ENCODE measurements at regions not wholly inside any gene's neighbourhood (a gene's known extent, or its start where the extent isn't known, plus 50 kb on each side); places are given as distances from the start of the nearest gene placed in this dataset.

DNA sequence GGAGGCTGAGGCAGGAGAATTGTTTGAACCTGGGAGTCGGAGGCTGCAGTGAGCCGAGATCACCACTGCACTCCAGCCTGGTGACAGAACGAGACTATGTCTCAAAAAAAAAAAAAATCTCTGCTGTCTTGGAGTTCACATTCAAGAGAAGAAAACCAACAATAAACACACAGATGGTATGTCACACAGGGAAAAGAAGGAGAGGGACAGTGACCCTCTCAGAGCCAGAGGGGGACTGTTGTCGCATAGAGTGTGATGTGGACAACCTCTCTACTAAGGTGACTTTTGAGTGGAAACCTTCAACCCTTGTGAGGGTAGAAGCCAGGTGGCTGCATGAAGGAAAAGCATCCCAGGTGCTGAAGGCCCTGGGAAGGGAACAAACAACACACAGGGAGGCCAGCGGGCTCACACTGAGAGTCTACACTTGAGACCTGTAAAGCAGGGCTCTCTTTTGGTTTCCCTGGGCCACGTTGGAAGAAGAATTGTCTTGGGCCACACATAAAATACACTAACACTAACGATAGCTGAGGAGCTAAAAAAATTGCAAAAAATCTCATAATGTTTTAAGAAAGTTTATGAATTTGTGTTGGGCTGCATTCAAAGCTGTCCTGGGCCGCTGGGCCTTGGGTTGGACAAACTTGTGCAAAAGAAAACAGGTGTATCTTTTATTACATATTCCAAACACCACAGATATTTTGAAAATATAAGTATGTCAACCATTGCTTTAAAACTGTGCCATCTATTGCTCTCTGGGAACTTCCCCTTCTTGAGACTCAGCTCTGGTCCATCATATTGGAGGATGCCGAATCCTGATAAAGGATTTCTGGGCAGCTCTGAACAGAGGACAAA lies 136.0 kb downstream of the DDX1 start:
- peaks cover 14 to 30% (median 20%) of the 10 kb centered on the region in 4 donors for H3K4me1 ChIP-seq
- no peaks in the 10 kb centered on the region for H3K9me3 ChIP-seq
- TF ChIP-seq EP300 (IDR thresholded peaks at IDR 0.05) (no peak), POLR2A (IDR thresholded peaks at IDR 0.05) (no peak), POLR2AphosphoS5 (IDR thresholded peaks at IDR 0.05) (no peak)
- TF ChIP-seq, protein P1, sequence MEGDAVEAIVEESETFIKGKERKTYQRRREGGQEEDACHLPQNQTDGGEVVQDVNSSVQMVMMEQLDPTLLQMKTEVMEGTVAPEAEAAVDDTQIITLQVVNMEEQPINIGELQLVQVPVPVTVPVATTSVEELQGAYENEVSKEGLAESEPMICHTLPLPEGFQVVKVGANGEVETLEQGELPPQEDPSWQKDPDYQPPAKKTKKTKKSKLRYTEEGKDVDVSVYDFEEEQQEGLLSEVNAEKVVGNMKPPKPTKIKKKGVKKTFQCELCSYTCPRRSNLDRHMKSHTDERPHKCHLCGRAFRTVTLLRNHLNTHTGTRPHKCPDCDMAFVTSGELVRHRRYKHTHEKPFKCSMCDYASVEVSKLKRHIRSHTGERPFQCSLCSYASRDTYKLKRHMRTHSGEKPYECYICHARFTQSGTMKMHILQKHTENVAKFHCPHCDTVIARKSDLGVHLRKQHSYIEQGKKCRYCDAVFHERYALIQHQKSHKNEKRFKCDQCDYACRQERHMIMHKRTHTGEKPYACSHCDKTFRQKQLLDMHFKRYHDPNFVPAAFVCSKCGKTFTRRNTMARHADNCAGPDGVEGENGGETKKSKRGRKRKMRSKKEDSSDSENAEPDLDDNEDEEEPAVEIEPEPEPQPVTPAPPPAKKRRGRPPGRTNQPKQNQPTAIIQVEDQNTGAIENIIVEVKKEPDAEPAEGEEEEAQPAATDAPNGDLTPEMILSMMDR (IDR thresholded peaks at IDR 0.05) = no peak
- no peak overlapping the region for H3K27ac ChIP-seq
- DNase-seq = no peak
- H3K4me3 ChIP-seq = no peak overlapping the region
- intact Hi-C loops (cut with DNase I; ENCODE audit: low total_unique reads) = no loop called here
- 70 to 89% (median 83%) methylated on average over 9 of the region's 9 CpGs for WGBS, 5 donors
- H3K27me3 ChIP-seq = peaks cover 0 to 8% (median 0%) of the 10 kb centered on the region in 3 donors
- no peaks in the 10 kb centered on the region for H3K36me3 ChIP-seq

DNA sequence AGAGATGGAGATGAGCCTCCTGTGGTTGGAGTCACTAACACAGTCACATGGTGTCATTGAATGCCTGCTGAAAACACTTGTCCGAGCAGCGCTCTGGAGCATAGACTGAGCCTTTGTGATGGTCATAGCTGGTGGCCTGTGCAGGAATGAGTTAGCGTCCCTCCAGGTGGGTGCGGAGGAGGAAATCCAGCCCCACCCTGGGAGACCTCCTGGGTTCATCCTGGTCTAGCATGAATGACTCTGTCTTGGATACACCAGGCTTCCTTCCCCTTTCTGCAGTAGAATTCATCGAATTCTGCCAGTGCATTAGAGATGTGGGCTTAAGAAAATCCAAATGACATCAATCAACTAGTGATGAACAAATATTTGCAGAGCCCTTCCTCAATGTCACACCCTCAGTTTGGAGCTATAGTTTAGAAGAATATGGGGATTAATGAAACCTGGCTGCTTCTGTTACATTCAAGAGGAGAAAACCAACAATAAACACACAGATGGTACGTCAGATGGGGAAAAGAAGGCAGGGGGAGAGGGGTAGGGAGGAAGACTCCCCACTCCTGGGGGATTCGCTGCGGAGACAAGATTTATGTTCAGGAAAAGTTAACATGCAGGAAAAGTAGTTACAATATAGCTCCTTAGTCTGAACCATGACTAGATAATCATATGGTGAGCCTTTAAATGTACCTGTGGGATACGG lies 136.7 kb downstream of the DDX1 start:
- Histone ChIP-seq H3K4me1 (peaks cover 14 to 37% (median 27%) of the 10 kb centered on the region in 4 donors), H3K36me3 (no peaks in the 10 kb centered on the region), H3K27me3 (peaks cover 0 to 8% (median 0%) of the 10 kb centered on the region in 3 donors), H3K9me3 (no peaks in the 10 kb centered on the region), H3K27ac (no peak overlapping the region), H3K4me3 (no peak overlapping the region)
- DNase-seq = peak in 1 of 2 donors; percentile 4
- intact Hi-C loops (cut with DNase I; ENCODE audit: low total_unique reads) = no loop called here
- WGBS, 5 donors = 88 to 92% (median 90%) methylated on average over 9 of the region's 9 CpGs
- no peak for TF ChIP-seq POLR2A (IDR thresholded peaks at IDR 0.05)

DNA sequence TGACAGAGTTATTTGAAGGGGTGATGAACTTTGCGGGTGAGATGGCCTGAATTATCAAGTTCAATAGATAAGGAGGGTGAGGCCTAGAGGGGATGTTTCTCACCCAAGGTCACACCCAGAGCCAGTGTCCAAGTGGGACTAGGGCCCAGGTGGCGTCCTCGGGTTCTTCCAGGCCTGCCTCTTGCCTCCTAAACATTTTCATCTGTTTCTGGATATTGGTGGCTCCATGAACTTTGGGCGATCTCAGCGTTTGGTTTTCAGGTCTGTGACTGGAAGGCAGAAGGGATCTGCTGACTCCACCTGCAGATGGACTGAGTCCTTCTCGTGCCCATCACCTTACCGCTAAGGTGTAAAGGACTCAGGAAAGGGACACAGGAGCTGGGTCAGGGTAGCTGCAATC lies 137.3 kb downstream of the DDX1 start:
- TF ChIP-seq POLR2AphosphoS5 (IDR thresholded peaks at IDR 0.05) = no peak
- Histone ChIP-seq H3K27me3 (peaks cover 0 to 8% (median 0%) of the 10 kb centered on the region in 3 donors), H3K9me3 (no peaks in the 10 kb centered on the region), H3K27ac (no peak overlapping the region), H3K36me3 (no peaks in the 10 kb centered on the region), H3K4me3 (no peak overlapping the region), H3K4me1 (peaks cover 18 to 43% (median 33%) of the 10 kb centered on the region in 4 donors)
- peak in 1 of 2 donors; percentile 13 for DNase-seq
- WGBS, 5 donors = 89 to 95% (median 90%) methylated on average over 7 of the region's 7 CpGs
- intact Hi-C loops (cut with DNase I; ENCODE audit: low total_unique reads) = no loop called here

DNA sequence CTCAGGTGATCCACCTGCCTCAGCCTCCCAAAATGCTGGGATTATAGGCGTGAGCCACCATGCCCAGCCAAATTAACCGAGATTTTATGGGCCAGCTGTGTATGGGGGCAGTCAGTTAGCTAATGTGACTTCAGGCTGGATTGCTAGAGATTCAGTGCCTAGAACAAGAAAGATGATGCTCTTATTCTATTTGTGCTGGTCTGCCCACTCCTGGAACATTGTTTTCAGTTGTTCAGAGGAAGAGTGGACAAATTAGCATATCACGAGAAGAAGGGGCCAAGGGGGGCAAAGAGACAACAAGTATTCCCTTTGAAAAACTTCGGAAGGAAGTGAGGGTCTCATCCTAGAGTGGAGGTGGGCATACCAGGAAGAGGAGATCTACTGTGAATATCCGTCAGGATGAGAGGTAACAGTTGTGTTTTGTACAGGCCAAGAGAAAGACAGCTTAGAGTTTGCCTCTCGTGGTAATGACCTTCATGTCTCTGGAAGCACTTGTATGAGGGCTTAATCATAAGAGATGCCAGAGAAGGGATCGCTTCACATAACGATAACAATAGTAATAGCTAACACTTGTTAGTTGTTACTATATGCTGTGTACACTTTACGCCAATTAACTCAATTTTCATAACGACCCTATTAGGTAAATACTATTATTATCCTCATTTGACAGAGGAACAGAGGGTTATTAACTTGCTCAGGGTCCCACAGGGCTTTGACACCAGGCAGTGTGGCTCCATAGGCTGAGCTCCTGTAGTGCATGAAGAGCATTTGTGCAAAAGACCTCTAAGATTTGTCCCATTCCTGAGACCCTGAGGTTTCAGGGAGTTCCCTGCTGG lies 138.3 kb downstream of the DDX1 start:
- Histone ChIP-seq H3K9me3 (no peaks in the 10 kb centered on the region), H3K4me1 (peaks cover 25 to 53% (median 40%) of the 10 kb centered on the region in 4 donors), H3K27ac (no peak overlapping the region), H3K4me3 (no peak overlapping the region), H3K27me3 (peaks cover 0 to 8% (median 0%) of the 10 kb centered on the region in 3 donors), H3K36me3 (no peaks in the 10 kb centered on the region)
- intact Hi-C loops (cut with DNase I; ENCODE audit: low total_unique reads) = no loop called here
- 67 to 74% (median 71%) methylated on average over 10 of the region's 10 CpGs for WGBS, 5 donors
- peak in 1 of 2 donors; percentile 1 for DNase-seq
- TF ChIP-seq, protein P1 (IDR thresholded peaks at IDR 0.05) = no peak
- no peak for TF ChIP-seq EP300 (IDR thresholded peaks at IDR 0.05)
- TF ChIP-seq POLR2A (IDR thresholded peaks at IDR 0.05) = no peak
- no peak for TF ChIP-seq POLR2AphosphoS5 (IDR thresholded peaks at IDR 0.05)
